ENCODE measurements at regions not wholly inside any gene's neighbourhood (a gene's known extent, or its start where the extent isn't known, plus 50 kb on each side); places are given as distances from the start of the nearest gene placed in this dataset.

DNA sequence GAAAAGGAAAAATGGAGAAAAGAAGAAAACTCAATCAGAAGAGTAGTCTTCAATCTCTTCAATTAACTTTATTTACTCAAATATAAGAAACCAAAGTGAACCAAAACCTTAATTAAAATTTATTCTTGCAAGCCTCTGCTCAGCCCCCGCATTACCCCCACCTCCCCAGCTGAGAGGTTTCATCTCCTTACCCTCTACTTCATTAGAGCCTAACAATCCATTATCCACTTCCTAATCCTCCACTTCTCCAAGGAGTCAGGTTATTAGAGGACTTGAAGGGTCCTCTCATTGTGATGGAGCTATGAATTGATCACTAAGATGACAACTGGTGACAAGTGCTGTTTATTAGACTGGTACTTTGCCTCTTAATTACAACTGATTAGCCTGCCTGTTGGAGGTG is 956.5 kb downstream of the TFAP2A start:
- no peaks in the 10 kb centered on the region for H3K36me3 ChIP-seq (ENCODE audit: control insufficient read depth in 2 of 2, extremely low read depth in 1 of 2, insufficient read depth in 2 of 2, low read length in 2 of 2)
- CTCF ChIA-PET: no interaction called here
- no peaks in the 10 kb centered on the region for H3K27me3 ChIP-seq (ENCODE audit: control insufficient read depth in 2 of 2, insufficient read depth in 2 of 2, low read length in 2 of 2)
- no peak overlapping the region for H3K4me3 ChIP-seq (replicated peaks in 1 of 3; ENCODE audit: insufficient read depth in 1 of 3, low read depth in 1 of 3, low read length in 3 of 3)
- BruUV-seq (replicated peaks): no TSS peak
- FAIRE-seq: no peak
- dilution Hi-C loops (cut with MboI; ENCODE audit: extremely low pct_ligation_motif_present, low sequenced_read_pairs): no loop called here
- H3K9me3 ChIP-seq (replicated peaks; ENCODE audit: control insufficient read depth, insufficient read depth, low read length): no peaks in the 10 kb centered on the region
- no peak overlapping the region for H3K9ac ChIP-seq (replicated peaks; ENCODE audit: extremely low read depth, insufficient read depth, low read length)
- DNase-seq (ENCODE audit: low read depth, low spot score): no peak
- TF ChIP-seq JUN (IDR thresholded peaks at IDR 0.05; ENCODE audit: borderline replicate concordance, insufficient read depth, insufficient read length, low read depth): no peak
- TF ChIP-seq FOS (IDR thresholded peaks at IDR 0.05; ENCODE audit: borderline replicate concordance, insufficient read depth, low read length): no peak
- TF ChIP-seq, protein P1, sequence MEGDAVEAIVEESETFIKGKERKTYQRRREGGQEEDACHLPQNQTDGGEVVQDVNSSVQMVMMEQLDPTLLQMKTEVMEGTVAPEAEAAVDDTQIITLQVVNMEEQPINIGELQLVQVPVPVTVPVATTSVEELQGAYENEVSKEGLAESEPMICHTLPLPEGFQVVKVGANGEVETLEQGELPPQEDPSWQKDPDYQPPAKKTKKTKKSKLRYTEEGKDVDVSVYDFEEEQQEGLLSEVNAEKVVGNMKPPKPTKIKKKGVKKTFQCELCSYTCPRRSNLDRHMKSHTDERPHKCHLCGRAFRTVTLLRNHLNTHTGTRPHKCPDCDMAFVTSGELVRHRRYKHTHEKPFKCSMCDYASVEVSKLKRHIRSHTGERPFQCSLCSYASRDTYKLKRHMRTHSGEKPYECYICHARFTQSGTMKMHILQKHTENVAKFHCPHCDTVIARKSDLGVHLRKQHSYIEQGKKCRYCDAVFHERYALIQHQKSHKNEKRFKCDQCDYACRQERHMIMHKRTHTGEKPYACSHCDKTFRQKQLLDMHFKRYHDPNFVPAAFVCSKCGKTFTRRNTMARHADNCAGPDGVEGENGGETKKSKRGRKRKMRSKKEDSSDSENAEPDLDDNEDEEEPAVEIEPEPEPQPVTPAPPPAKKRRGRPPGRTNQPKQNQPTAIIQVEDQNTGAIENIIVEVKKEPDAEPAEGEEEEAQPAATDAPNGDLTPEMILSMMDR (IDR thresholded peaks at IDR 0.05; ENCODE audit: extremely low read depth in 1 of 2, insufficient read depth in 1 of 2, low read depth in 1 of 2, low read length in 2 of 2): no peak
- no peak for TF ChIP-seq POLR2A (IDR thresholded peaks at IDR 0.05; ENCODE audit: low read depth, low read length)
- TF ChIP-seq, protein P2, sequence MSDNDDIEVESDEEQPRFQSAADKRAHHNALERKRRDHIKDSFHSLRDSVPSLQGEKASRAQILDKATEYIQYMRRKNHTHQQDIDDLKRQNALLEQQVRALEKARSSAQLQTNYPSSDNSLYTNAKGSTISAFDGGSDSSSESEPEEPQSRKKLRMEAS (IDR thresholded peaks at IDR 0.05; ENCODE audit: insufficient read depth, insufficient read length): no peak
- no peak for TF ChIP-seq GATA2 (IDR thresholded peaks at IDR 0.05; ENCODE audit: insufficient read depth, insufficient read length, low read depth, low read length)
- no peak for TF ChIP-seq MYC (IDR thresholded peaks at IDR 0.05; ENCODE audit: low read depth, low read length)
- no peak for TF ChIP-seq EZH2 (IDR thresholded peaks at IDR 0.05; ENCODE audit: borderline replicate concordance, low read depth, low read length, severe bottlenecking)
- H2AFZ ChIP-seq (ENCODE audit: low read depth, low read length): no peak overlapping the region
- intact Hi-C loops (cut with micrococcal nuclease): no loop called here
- H3K9me1 ChIP-seq (replicated peaks; ENCODE audit: control insufficient read depth, extremely low read depth, insufficient read depth, low read length): no peaks in the 10 kb centered on the region
- H3K27ac ChIP-seq (ENCODE audit: insufficient read depth, low read depth, low read length): no peak overlapping the region
- no peaks in the 10 kb centered on the region for H3K4me1 ChIP-seq (ENCODE audit: control insufficient read depth, extremely low read depth, insufficient read depth, low read length)
- H4K20me1 ChIP-seq (replicated peaks; ENCODE audit: control insufficient read depth, extremely low read depth, insufficient read depth, low read length): no peaks in the 10 kb centered on the region
- POLR2A ChIA-PET: no interaction called here
- no peak overlapping the region for H3K4me2 ChIP-seq (ENCODE audit: insufficient read depth, low read length)
- H3K79me2 ChIP-seq (ENCODE audit: control insufficient read depth, insufficient read depth, low read length): no peaks in the 10 kb centered on the region
